GM13977 (cell line): ENCODE measurements at regions not wholly inside any gene's neighbourhood (a gene's known extent, or its start where the extent isn't known, plus 50 kb on each side); places are given as distances from the start of the nearest gene placed in this dataset.

Source experiments
- DNase-seq: peaks from one replicate; pipeline ENCODE4 v3.0.0; 2012; ENCODE audit warnings: low spot score
- CTCF ChIP-seq: IDR thresholded peaks from 2 replicates; pipeline ENCODE4 v1.5.1; 2012; ENCODE audit warnings: mild to moderate bottlenecking, control low read depth; ENCODE audit not compliant: insufficient read depth; ENCODE audit errors: extremely low read depth, missing control alignments
- in situ Hi-C: fragments of 300-500 bp; cut with MboI; formaldehyde crosslinking; loops from one replicate; pipeline ENCODE4 v1.12.0; 2022; ENCODE audit warnings: low sequenced_read_pairs, low pct_unique_long_range_greater_than_20kb, mixed read lengths, inconsistent platforms; ENCODE audit not compliant: unreplicated experiment

- no peak for DNase-seq
- TF ChIP-seq CTCF = no peak
- in situ Hi-C loops = no loop called here
Measured at GRCh38 chr12:107365703-107366102, 272.4 kb upstream of the CRY1 start.

- no peak for TF ChIP-seq CTCF
- no peak for DNase-seq
- in situ Hi-C loops = no loop called here
Measured at GRCh38 chr12:107366322-107366721, 273.0 kb upstream of the CRY1 start.

GRCh38 chr12:107368586-107368985 lies 275.2 kb upstream of the CRY1 start:
- in situ Hi-C loops = no loop called here
- DNase-seq = no peak
- TF ChIP-seq CTCF = no peak

GRCh38 chr12:107369006-107369405 lies 275.7 kb upstream of the CRY1 start:
- no peak for TF ChIP-seq CTCF
- no peak for DNase-seq
- in situ Hi-C loops = no loop called here

- TF ChIP-seq CTCF = no peak
- DNase-seq = no peak
- in situ Hi-C loops = no loop called here
Measured at GRCh38 chr12:107369679-107370078, 276.3 kb upstream of the CRY1 start.

GRCh38 chr12:107372229-107372658 lies 278.9 kb upstream of the CRY1 start:
- no peak for DNase-seq
- in situ Hi-C loops = no loop called here

More at GRCh38 chr12:107372229-107372658, 278.9 kb upstream of the CRY1 start:
- TF ChIP-seq CTCF = no peak
